Dedifferentiated amniotic fluid mesenchymal stem cell (primary cell): ENCODE measurements at regions not wholly inside any gene's neighbourhood (a gene's known extent, or its start where the extent isn't known, plus 50 kb on each side); places are given as distances from the start of the nearest gene placed in this dataset.
"Not testable (repeated sequence)": the region's sequence is repeated elsewhere in the genome, so short reads cannot be mapped to it uniquely, and the experiment has no call there.

Experiments
- DNase-seq: peaks from one replicate; pipeline ENCODE4 v3.0.0-alpha.2; 2016; ENCODE audit errors: extremely low spot score

GRCh38 chr3:87494264-87494663, 217.9 kb upstream of the POU1F1 start:
- DNase-seq = no peak

- no peak for DNase-seq
These were observed 215.5 kb upstream of the POU1F1 start for GRCh38 chr3:87491843-87492242.

- no peak for DNase-seq
These were observed 213.5 kb upstream of the POU1F1 start for GRCh38 chr3:87489892-87490291.

GRCh38 chr3:87488765-87489164, 212.4 kb upstream of the POU1F1 start:
- DNase-seq = peak; percentile 53

GRCh38 chr3:87486635-87487034, 210.3 kb upstream of the POU1F1 start:
- DNase-seq = not testable (repeated sequence)

GRCh38 chr3:87486115-87486514, 209.7 kb upstream of the POU1F1 start:
- no peak for DNase-seq

GRCh38 chr3:87478716-87479115, 202.3 kb upstream of the POU1F1 start:
- no peak for DNase-seq

GRCh38 chr3:87473944-87474343, 197.6 kb upstream of the POU1F1 start:
- DNase-seq = no peak

- no peak for DNase-seq
These were observed 192.6 kb upstream of the POU1F1 start for GRCh38 chr3:87468938-87469337.

- DNase-seq = no peak
These were observed 191.9 kb upstream of the POU1F1 start for GRCh38 chr3:87468235-87468634.

GRCh38 chr3:87462228-87462627, 185.8 kb upstream of the POU1F1 start:
- DNase-seq = no peak

GRCh38 chr3:87461443-87461842, 185.1 kb upstream of the POU1F1 start:
- no peak for DNase-seq

GRCh38 chr3:87461036-87461435, 184.7 kb upstream of the POU1F1 start:
- DNase-seq = no peak

GRCh38 chr3:87448558-87448957, 172.2 kb upstream of the POU1F1 start:
- no peak for DNase-seq

- no peak for DNase-seq
These were observed 170.5 kb upstream of the POU1F1 start for GRCh38 chr3:87446849-87447387.

GRCh38 chr3:87442470-87442869, 166.1 kb upstream of the POU1F1 start:
- no peak for DNase-seq

- no peak for DNase-seq
These were observed 161.4 kb upstream of the POU1F1 start for GRCh38 chr3:87437765-87438164.

- DNase-seq = peak; percentile 58
These were observed 160.6 kb upstream of the POU1F1 start for GRCh38 chr3:87436781-87437543.

GRCh38 chr3:87435926-87436620, 159.7 kb upstream of the POU1F1 start:
- no peak for DNase-seq

- DNase-seq = not testable (repeated sequence)
These were observed 157.1 kb upstream of the POU1F1 start for GRCh38 chr3:87433445-87433844.

- DNase-seq = no peak
These were observed 150.5 kb upstream of the POU1F1 start for GRCh38 chr3:87426918-87427317.

- DNase-seq = no peak
These were observed 148.7 kb upstream of the POU1F1 start for GRCh38 chr3:87425056-87425455.

- DNase-seq = no peak
These were observed 147.0 kb upstream of the POU1F1 start for GRCh38 chr3:87423336-87423735.
